Transverse colon (tissue), 4 donors: ENCODE measurements at regions not wholly inside any gene's neighbourhood (a gene's known extent, or its start where the extent isn't known, plus 50 kb on each side); places are given as distances from the start of the nearest gene placed in this dataset.

ENCODE experiments used
- DNase-seq: peaks from one replicate; pipeline ENCODE4 v3.0.0-alpha.2; 2019
- H3K27ac ChIP-seq, 4 donors: fragments of 200-600 bp; sonication (generic); 2 replicates each; pipeline ENCODE4 v1.5.1; 2016 to 2018; ENCODE audit warnings: inconsistent platforms in 4 of 4
- H3K27me3 ChIP-seq: fragments of 200-600 bp; sonication (generic); 2 replicates; pipeline ENCODE4 v1.5.1; 2017; ENCODE audit warnings: inconsistent platforms
- H3K36me3 ChIP-seq, 4 donors: fragments of 200-600 bp; sonication (generic); 2 replicates each; pipeline ENCODE4 v1.5.1; 2017 to 2019; ENCODE audit warnings: inconsistent platforms in 4 of 4
- H3K4me1 ChIP-seq, 4 donors: fragments of 200-600 bp; sonication (generic); 2 replicates each; pipeline ENCODE4 v1.5.1; 2017 to 2020; ENCODE audit warnings: inconsistent platforms in 4 of 4
- H3K4me3 ChIP-seq, 4 donors: fragments of 200-600 bp; sonication (generic); 1 replicate in 1 of 4; 2 replicates in 3 of 4; pipeline versions ENCODE4 v1.5.1 to v1.6.1; 2017 to 2019; ENCODE audit warnings: inconsistent platforms in 4 of 4
- H3K9me3 ChIP-seq, 2 donors: fragments of 200-600 bp; sonication (generic); 2 replicates each; pipeline ENCODE4 v1.5.1; 2017 to 2019; ENCODE audit warnings: inconsistent platforms in 2 of 2
- EP300 ChIP-seq: sonication (generic); formaldehyde crosslinking; IDR thresholded peaks from one replicate; pipeline ENCODE4 v1.6.1; 2017; ENCODE audit warnings: antibody characterized with exemption, low read depth
- POLR2A ChIP-seq: fragments of 450-650 bp; IDR thresholded peaks from one replicate; pipeline ENCODE4 v1.6.1; 2016; ENCODE audit warnings: antibody characterized with exemption, mild to moderate bottlenecking, moderate library complexity
- POLR2AphosphoS5 ChIP-seq, 3 donors: sonication (generic); formaldehyde crosslinking; IDR thresholded peaks; one replicate each; pipeline ENCODE4 v1.6.1; 2016; ENCODE audit warnings: antibody characterized with exemption in 3 of 3
- WGBS, 2 donors: methylation state at CpG; one replicate each; pipeline ENCODE4 v1.1.5; 2018; ENCODE audit warnings: low coverage in 1 of 2; 5-methylcytosine and 5-hydroxymethylcytosine counted together
- in situ Hi-C, 4 donors: fragments of 200-750 bp; cut with MboI; loops; one replicate each; pipeline versions ENCODE4 v1.15.0 to v1.15.1; 2017; ENCODE audit warnings: low sequenced_read_pairs in 3 of 4, low pct_ligation_motif_present in 1 of 4, low pct_unique_long_range_greater_than_20kb in 1 of 4
- intact Hi-C: fragments of 100-400 bp; cut with DNase I; formaldehyde crosslinking; loops from one replicate; pipeline ENCODE4 v1.15.1; 2023; ENCODE audit warnings: low total_unique reads
- TF ChIP-seq, protein P1 (sequence below), 5 experiments: fragments of 200-600 bp in 3 of 5; fragments of 450-650 bp in 2 of 5; sonication (generic) in 3 of 5; IDR thresholded peaks; 1 replicate in 2 of 5; 2 replicates in 3 of 5; pipeline ENCODE4 v1.5.1; 2016 to 2017; ENCODE audit warnings: antibody characterized with exemption in 5 of 5, inconsistent platforms in 3 of 5, mild to moderate bottlenecking in 2 of 5, moderate library complexity in 1 of 5

DNA sequence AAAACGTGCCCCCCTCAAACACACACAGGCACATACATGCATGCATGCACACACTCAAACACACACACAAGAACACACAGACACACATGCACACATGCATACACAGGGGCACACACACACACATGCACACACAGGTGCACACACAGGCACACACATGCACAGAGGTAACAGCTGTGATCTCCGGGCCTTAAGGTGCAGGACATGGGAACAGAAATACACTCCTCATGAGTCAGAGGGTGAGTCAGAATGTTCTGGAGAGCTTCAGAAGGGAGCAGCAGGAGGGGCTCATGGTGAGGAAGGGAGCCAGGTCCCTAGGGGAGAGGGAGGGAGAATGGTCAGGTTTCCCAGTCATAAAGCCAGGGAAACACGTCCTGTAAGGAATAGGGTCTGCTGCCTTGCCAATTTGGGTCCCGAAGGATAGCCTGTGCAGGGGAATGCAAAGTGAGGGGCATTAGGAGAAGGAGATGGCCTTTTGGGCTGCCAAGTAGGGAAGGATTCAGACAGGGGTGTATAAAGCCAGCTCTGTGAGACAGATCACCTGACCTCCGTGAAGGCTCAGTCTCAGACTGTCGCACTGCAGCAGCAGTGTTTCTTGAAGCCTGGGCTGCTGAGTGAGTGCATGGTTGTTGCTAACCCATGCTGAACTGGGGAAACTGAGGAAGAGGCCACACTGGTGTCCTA is 123.9 kb downstream of the MAFB start:
- TF ChIP-seq POLR2AphosphoS5 (IDR thresholded peaks at IDR 0.05) (peak in 1 of 3 donors; percentile 61), EP300 (no peak)
- Histone ChIP-seq H3K36me3 (no peaks in the 10 kb centered on the region), H3K27ac (no peak overlapping the region), H3K9me3 (no peaks in the 10 kb centered on the region), H3K4me3 (no peak overlapping the region), H3K27me3 (no peaks in the 10 kb centered on the region), H3K4me1 (peaks cover 4 to 34% (median 16%) of the 10 kb centered on the region in 4 donors)
- in situ Hi-C loops (no loop called here), intact Hi-C loops (no loop called here)
- no peak for DNase-seq
- WGBS, 2 donors = 66% methylated on average over 6 of the region's 6 CpGs; no CpG with 5 or more reads in 1 of the 2 donors

DNA sequence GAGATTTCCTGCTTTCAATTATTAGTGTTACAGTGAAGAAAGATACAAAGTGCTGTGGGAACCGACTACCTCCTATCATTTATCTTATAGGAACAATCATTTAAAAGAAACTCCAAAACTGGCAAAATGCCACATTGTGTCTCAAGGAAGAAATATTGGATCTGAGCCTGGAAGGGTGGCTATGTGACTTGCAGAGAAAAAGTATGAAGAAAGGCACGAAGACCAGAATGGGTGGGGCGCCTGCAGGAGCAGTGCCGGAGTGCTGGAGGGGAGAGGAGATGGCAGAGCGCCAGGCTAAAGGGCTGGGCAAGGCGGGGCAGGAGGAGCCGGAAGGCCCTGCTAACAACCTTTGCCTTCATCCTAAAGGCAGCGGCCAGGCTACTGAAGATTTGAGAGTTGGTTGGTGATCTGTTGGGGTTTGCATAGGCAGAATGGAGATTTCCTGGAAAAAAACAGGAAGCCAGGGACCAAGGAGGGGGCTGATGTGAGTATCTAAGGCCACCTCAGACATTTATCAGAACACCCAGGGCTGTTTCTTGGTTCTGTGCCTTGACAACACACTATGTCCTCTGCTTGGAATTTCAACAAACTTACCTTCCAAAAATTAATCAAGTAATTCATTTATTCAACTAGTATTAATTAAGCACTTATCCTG is 125.6 kb downstream of the MAFB start:
- H3K9me3 ChIP-seq = no peaks in the 10 kb centered on the region
- H3K27ac ChIP-seq = peak overlapping the region; percentile 19 to 66 (median 41)
- 25 to 29% methylated on average over 4 to 8 of the region's 8 CpGs for WGBS, 2 donors
- DNase-seq = peak; percentile 93
- no peak overlapping the region for H3K4me3 ChIP-seq
- intact Hi-C loops = no loop called here
- H3K4me1 ChIP-seq = peaks cover 4 to 34% (median 16%) of the 10 kb centered on the region in 4 donors
- no peaks in the 10 kb centered on the region for H3K36me3 ChIP-seq
- no peak for TF ChIP-seq EP300
- peak in 2 of 3 donors; percentile 22 to 52 for TF ChIP-seq POLR2AphosphoS5 (IDR thresholded peaks at IDR 0.05)
- in situ Hi-C loops = no loop called here
- H3K27me3 ChIP-seq = no peaks in the 10 kb centered on the region

DNA sequence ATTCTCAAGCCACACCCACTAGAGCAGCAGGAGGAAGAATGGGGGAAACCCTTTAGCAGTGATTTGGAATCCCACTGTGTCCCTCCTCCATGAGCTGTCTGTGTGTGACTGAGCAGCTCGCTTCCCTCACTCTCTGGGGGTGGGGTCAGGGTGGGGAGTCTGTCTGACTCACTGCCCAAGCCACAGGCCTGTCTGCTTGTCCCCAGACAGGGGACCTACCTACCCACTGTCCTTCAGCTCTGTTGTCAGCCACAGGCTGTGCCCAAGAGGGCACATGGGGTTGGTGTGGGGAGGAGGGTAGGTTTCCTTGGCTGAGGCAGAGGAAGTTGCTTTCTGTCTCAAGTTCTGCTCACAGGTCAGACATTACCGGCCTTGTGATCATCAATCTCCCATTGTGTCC is 127.0 kb downstream of the MAFB start:
- Histone ChIP-seq H3K4me1 (peaks cover 4 to 34% (median 16%) of the 10 kb centered on the region in 4 donors), H3K9me3 (no peaks in the 10 kb centered on the region), H3K4me3 (no peak overlapping the region), H3K27me3 (no peaks in the 10 kb centered on the region), H3K27ac (peak overlapping the region in 1 of 4 donors; percentile 2), H3K36me3 (no peaks in the 10 kb centered on the region)
- in situ Hi-C loops = no loop called here
- intact Hi-C loops = no loop called here
- peak; percentile 19 for DNase-seq
- TF ChIP-seq, protein P1, sequence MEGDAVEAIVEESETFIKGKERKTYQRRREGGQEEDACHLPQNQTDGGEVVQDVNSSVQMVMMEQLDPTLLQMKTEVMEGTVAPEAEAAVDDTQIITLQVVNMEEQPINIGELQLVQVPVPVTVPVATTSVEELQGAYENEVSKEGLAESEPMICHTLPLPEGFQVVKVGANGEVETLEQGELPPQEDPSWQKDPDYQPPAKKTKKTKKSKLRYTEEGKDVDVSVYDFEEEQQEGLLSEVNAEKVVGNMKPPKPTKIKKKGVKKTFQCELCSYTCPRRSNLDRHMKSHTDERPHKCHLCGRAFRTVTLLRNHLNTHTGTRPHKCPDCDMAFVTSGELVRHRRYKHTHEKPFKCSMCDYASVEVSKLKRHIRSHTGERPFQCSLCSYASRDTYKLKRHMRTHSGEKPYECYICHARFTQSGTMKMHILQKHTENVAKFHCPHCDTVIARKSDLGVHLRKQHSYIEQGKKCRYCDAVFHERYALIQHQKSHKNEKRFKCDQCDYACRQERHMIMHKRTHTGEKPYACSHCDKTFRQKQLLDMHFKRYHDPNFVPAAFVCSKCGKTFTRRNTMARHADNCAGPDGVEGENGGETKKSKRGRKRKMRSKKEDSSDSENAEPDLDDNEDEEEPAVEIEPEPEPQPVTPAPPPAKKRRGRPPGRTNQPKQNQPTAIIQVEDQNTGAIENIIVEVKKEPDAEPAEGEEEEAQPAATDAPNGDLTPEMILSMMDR (IDR thresholded peaks at IDR 0.05) = no peak
- TF ChIP-seq POLR2AphosphoS5 (IDR thresholded peaks at IDR 0.05) (no peak), POLR2A (no peak), EP300 (no peak)
- WGBS, 2 donors = 28% methylated on average over 2 of the region's 2 CpGs; no CpG with 5 or more reads in 1 of the 2 donors

DNA sequence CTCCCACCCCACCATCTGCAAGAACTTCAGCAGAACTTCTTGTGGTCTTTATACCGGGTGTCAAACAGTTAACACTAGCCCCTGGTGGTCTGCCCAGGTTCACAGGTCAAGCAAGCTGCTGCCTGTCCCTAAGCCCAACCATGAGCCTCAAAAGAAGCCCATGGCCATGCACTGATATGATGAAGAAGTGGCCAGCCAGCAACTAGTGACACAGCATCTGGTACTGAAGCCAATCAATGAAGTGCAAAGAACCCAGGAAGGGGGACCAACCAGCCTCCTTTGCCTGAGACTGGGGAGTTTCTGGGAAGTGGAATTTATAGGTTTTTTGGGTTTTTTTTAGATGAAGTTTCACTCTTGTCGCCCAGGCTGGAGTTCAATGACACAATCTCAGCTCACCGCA is 127.8 kb downstream of the MAFB start:
- H3K4me1 ChIP-seq = peaks cover 4 to 34% (median 16%) of the 10 kb centered on the region in 4 donors
- H3K27ac ChIP-seq = no peak overlapping the region
- H3K36me3 ChIP-seq = no peaks in the 10 kb centered on the region
- no peaks in the 10 kb centered on the region for H3K27me3 ChIP-seq
- no peak for TF ChIP-seq EP300
- no peak for TF ChIP-seq POLR2AphosphoS5 (IDR thresholded peaks at IDR 0.05)
- TF ChIP-seq, protein P1 (IDR thresholded peaks at IDR 0.05) = no peak
- no peak for TF ChIP-seq POLR2A
- in situ Hi-C loops = no loop called here
- H3K4me3 ChIP-seq = no peak overlapping the region
- 88 to 100% methylated on average over 1 to 3 of the region's 3 CpGs for WGBS, 2 donors
- no peak for DNase-seq
- no peaks in the 10 kb centered on the region for H3K9me3 ChIP-seq
- intact Hi-C loops = no loop called here

DNA sequence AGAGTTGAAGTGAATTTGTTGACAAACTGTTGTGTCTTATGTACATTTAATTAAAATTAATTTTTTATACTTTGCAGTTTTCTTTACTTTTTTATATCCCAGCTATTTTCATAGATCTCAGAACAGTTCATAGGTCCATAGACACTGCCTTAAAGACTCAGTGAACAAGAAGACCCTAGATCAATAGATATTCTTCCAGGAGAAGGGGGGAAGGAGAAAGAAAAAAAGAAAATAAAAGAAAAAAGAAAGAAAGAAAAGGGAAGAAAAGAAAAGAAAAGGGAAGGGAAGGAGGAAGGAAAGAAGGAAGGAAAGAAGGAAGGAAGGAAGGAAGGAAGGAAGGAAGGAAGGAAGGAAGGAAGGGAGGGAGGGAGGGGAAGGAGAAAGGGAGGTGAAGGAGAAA is 130.8 kb downstream of the MAFB start:
- TF ChIP-seq, protein P1 (IDR thresholded peaks at IDR 0.05) = no peak
- TF ChIP-seq POLR2AphosphoS5 (IDR thresholded peaks at IDR 0.05) (no peak), EP300 (no peak), POLR2A (no peak)
- DNase-seq = no peak
- no peak overlapping the region for H3K27ac ChIP-seq
- H3K27me3 ChIP-seq = no peaks in the 10 kb centered on the region
- H3K36me3 ChIP-seq = no peaks in the 10 kb centered on the region
- H3K4me3 ChIP-seq = no peak overlapping the region
- H3K9me3 ChIP-seq = no peaks in the 10 kb centered on the region
- H3K4me1 ChIP-seq = peaks cover 0 to 14% (median 9%) of the 10 kb centered on the region in 4 donors
- in situ Hi-C loops = no loop called here
- intact Hi-C loops = no loop called here
